IMR-90 (cell line): ENCODE measurements at regions not wholly inside any gene's neighbourhood (a gene's known extent, or its start where the extent isn't known, plus 50 kb on each side); places are given as distances from the start of the nearest gene placed in this dataset.

ENCODE experiments used
- ATAC-seq: fragments of 200-7000 bp; cut with Tn5 transposase; 2 replicates; pipeline ENCODE4 v1.9.1; 2020; ENCODE audit warnings: low read depth, mild to moderate bottlenecking, moderate library complexity
- BruUV-seq: library from RNA; stranded (reverse); fragments of 400-500 nt; replicated peaks from 2 replicates; lab custom pipeline; 2021; lab: Mats Ljungman, UMichigan
- CTCF ChIA-PET: fragments of 300-600 bp; formaldehyde crosslinking; extraction: SDS; loops from one replicate; lab custom pipeline; 2021; ENCODE audit warnings: antibody characterized with exemption; lab: Yijun Ruan, JAX
- POLR2A ChIA-PET: fragments of 300-600 bp; sonication (Branson Sonifier 250); formaldehyde crosslinking; loops from one replicate; lab custom pipeline; 2022; ENCODE audit warnings: antibody characterized with exemption; ENCODE audit not compliant: unreplicated experiment; lab: Charles Lee
- DNase-seq: peaks from one replicate; pipeline ENCODE4 v3.0.0; 2013
- H2AFZ ChIP-seq: replicated peaks from 2 replicates; pipeline ENCODE3; 2013; ENCODE audit warnings: low read length, mild to moderate bottlenecking; ENCODE audit not compliant: poor library complexity
- H2AK5ac ChIP-seq: 2 replicates; pipeline ENCODE4 v1.6.1; 2013; ENCODE audit warnings: low read depth, low read length, inconsistent platforms
- H2AK9ac ChIP-seq: replicated peaks from 2 replicates; pipeline ENCODE3; 2013; ENCODE audit warnings: mild to moderate bottlenecking, low read depth, low read length, moderate library complexity; ENCODE audit not compliant: poor library complexity
- H2BK120ac ChIP-seq: 2 replicates; pipeline ENCODE4 v1.6.1; 2013; ENCODE audit warnings: low read depth, low read length, inconsistent platforms
- H2BK15ac ChIP-seq: 3 replicates; pipeline ENCODE4 v1.6.1; 2013; ENCODE audit warnings: low read depth, low read length, inconsistent platforms
- H2BK20ac ChIP-seq: 2 replicates; pipeline ENCODE4 v1.6.1; 2013; ENCODE audit warnings: low read depth, mild to moderate bottlenecking, inconsistent platforms, low read length, moderate library complexity
- H2BK5ac ChIP-seq: 2 replicates; pipeline ENCODE4 v1.6.1; 2013; ENCODE audit warnings: mild to moderate bottlenecking, low read depth, low read length, inconsistent platforms; ENCODE audit not compliant: poor library complexity, severe bottlenecking
- H3K14ac ChIP-seq: replicated peaks from 2 replicates; pipeline ENCODE4 v1.6.1; 2013; ENCODE audit warnings: low read depth, low read length, inconsistent platforms
- H3K18ac ChIP-seq: 2 replicates; pipeline ENCODE4 v1.6.1; 2013; ENCODE audit warnings: low read depth, low read length, control low read depth
- H3K23ac ChIP-seq: 2 replicates; pipeline ENCODE4 v1.6.1; 2013; ENCODE audit warnings: low read depth, low read length, inconsistent platforms
- H3K27ac ChIP-seq: 2 replicates; pipeline ENCODE4 v1.5.1; 2013; ENCODE audit warnings: mild to moderate bottlenecking, control low read depth, low read length; ENCODE audit not compliant: insufficient read depth
- H3K27me3 ChIP-seq: 2 replicates; pipeline ENCODE4 v1.6.1; 2013; ENCODE audit warnings: low read length; ENCODE audit not compliant: control insufficient read depth, insufficient read depth
- H3K36me3 ChIP-seq: 2 replicates; pipeline ENCODE4 v1.6.1; 2013; ENCODE audit warnings: low read length, mixed read lengths; ENCODE audit not compliant: control insufficient read depth, insufficient read depth
- H3K4ac ChIP-seq: 2 replicates; pipeline ENCODE4 v1.6.1; 2013; ENCODE audit warnings: low read depth, low read length, inconsistent platforms
- H3K4me1 ChIP-seq: 2 replicates; pipeline ENCODE4 v1.6.1; 2013; ENCODE audit warnings: low read length, mixed read lengths; ENCODE audit not compliant: control insufficient read depth, insufficient read depth
- H3K4me2 ChIP-seq: 2 replicates; pipeline ENCODE4 v1.6.1; 2013; ENCODE audit warnings: low read depth, mild to moderate bottlenecking, control low read depth, low read length, moderate library complexity
- H3K4me3 ChIP-seq: 2 replicates; pipeline ENCODE4 v1.5.1; 2013; ENCODE audit warnings: low read depth, mild to moderate bottlenecking, control low read depth, low read length, moderate library complexity; ENCODE audit not compliant: insufficient read depth
- H3K56ac ChIP-seq: 2 replicates; pipeline ENCODE4 v1.6.1; 2013; ENCODE audit warnings: low read length, inconsistent platforms; ENCODE audit not compliant: insufficient read depth; ENCODE audit errors: extremely low read depth
- H3K79me1 ChIP-seq, 2 experiments: 2 replicates each; pipeline ENCODE4 v1.6.1; 2013; ENCODE audit warnings: low read length in 2 of 2, inconsistent platforms in 1 of 2, low read depth in 1 of 2
- H3K9ac ChIP-seq: 2 replicates; pipeline ENCODE4 v1.6.1; 2013; ENCODE audit warnings: low read depth, low read length, control low read depth
- H3K9me1 ChIP-seq: 2 replicates; pipeline ENCODE4 v1.6.1; 2013; ENCODE audit warnings: low read length, inconsistent platforms; ENCODE audit not compliant: insufficient read depth
- H3K9me3 ChIP-seq: 2 replicates; pipeline ENCODE4 v1.6.1; 2013; ENCODE audit warnings: low read length; ENCODE audit not compliant: control insufficient read depth, insufficient read depth
- H4K20me1 ChIP-seq: 2 replicates; pipeline ENCODE4 v1.6.1; 2013; ENCODE audit warnings: low read length, inconsistent platforms; ENCODE audit not compliant: insufficient read depth
- H4K5ac ChIP-seq: 2 replicates; pipeline ENCODE4 v1.6.1; 2013; ENCODE audit warnings: mild to moderate bottlenecking, low read depth, low read length, control low read depth
- H4K8ac ChIP-seq, 2 experiments: 2 replicates each; pipeline ENCODE4 v1.6.1; 2013; ENCODE audit warnings: low read depth in 2 of 2, low read length in 2 of 2, control low read depth in 1 of 2, inconsistent platforms in 1 of 2
- H4K91ac ChIP-seq: 2 replicates; pipeline ENCODE4 v1.6.1; 2013; ENCODE audit warnings: low read depth, low read length, inconsistent platforms; ENCODE audit not compliant: insufficient read depth
- CTCF ChIP-seq: conservative IDR thresholded peaks from 2 replicates; pipeline ENCODE4 v1.5.1; 2012; ENCODE audit warnings: mild to moderate bottlenecking, low read depth, low read length, improper control_type of control experiment
- MAFK ChIP-seq: IDR thresholded peaks from 2 replicates; pipeline ENCODE4 v1.6.1; 2012; ENCODE audit warnings: low read depth, low read length, improper control_type of control experiment
- POLR2A ChIP-seq: IDR thresholded peaks from 2 replicates; pipeline ENCODE4 v1.6.1; 2012; ENCODE audit warnings: mild to moderate bottlenecking, low read depth, low read length
- SMC3 ChIP-seq: fragments of 150-350 bp; IDR thresholded peaks from 2 replicates; pipeline ENCODE4 v1.6.1; 2016; ENCODE audit warnings: low read depth, mild to moderate bottlenecking, antibody characterized with exemption, low read length, moderate library complexity
- WGBS, 2 experiments: methylation state at CpG; one replicate each; pipeline versions ENCODE4 v1.1.5 to v1.1.7; 2013; ENCODE audit warnings: missing lambda C conversion rate in 2 of 2; ENCODE audit not compliant: insufficient read length in 1 of 2; ENCODE audit errors: extremely low coverage in 2 of 2; 5-methylcytosine and 5-hydroxymethylcytosine counted together
- dilution Hi-C: fragments of 300-500 bp; cut with HindIII; formaldehyde crosslinking; loops from one replicate; pipeline ENCODE4 v1.14.3; 2018; ENCODE audit warnings: low sequenced_read_pairs; ENCODE audit not compliant: unreplicated experiment
- in situ Hi-C: fragments of 300-500 bp; cut with MboI; formaldehyde crosslinking; loops from 3 replicates; pipeline ENCODE4 v1.14.3; 2019; ENCODE audit warnings: low sequenced_read_pairs, inconsistent platforms, mixed read lengths
- intact Hi-C: fragments of 100-400 bp; cut with micrococcal nuclease; formaldehyde crosslinking; loops from 2 replicates; pipeline ENCODE4 v1.10.0; 2022

DNA sequence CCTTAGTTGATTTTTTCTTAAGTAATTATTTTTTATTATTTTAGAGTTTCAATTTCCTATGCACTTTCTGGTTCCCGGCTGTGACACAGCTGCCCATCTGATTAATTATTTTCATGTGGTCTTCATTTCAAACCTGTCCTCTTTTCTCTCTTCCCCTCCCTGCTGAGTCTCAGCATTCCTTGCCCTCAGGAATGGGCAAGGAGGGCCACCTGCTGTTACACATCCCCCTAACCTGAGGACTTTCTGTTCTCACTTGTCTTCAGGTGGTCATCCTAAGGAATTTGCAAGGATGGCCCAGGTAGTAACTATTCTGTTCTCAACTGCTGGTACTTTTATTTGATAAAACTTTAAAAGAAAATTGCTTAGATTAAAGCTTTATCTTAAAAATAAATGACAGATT, 545.0 kb downstream of the OTOL1 start:
- Histone ChIP-seq H2BK15ac (no peak overlapping the region), H3K14ac (no peak overlapping the region), H2BK120ac (no peak overlapping the region), H3K4me2 (no peak overlapping the region), H3K27me3 (no peaks in the 10 kb centered on the region), H3K23ac (no peak overlapping the region), H4K91ac (no peak overlapping the region), H3K56ac (no peak overlapping the region), H3K9me3 (no peaks in the 10 kb centered on the region), H4K20me1 (no peaks in the 10 kb centered on the region), H3K36me3 (no peaks in the 10 kb centered on the region), H3K27ac (no peak overlapping the region), H3K18ac (no peak overlapping the region), H2AK5ac (no peak overlapping the region), H3K9ac (no peak overlapping the region), H4K8ac (no peak overlapping the region), H2AFZ (no peak overlapping the region), H3K4me3 (no peak overlapping the region), H3K79me1 (no peaks in the 10 kb centered on the region), H2AK9ac (no peak overlapping the region), H2BK20ac (no peak overlapping the region), H3K9me1 (no peaks in the 10 kb centered on the region), H4K5ac (no peak overlapping the region), H3K4ac (no peak overlapping the region), H2BK5ac (no peak overlapping the region), H3K4me1 (no peaks in the 10 kb centered on the region)
- CTCF ChIA-PET: no interaction called here
- dilution Hi-C loops (no loop called here), intact Hi-C loops (no loop called here), in situ Hi-C loops (no loop called here)
- TF ChIP-seq CTCF (no peak), SMC3 (no peak), POLR2A (no peak), MAFK (no peak)
- no TSS peak for BruUV-seq
- ATAC-seq (no peak), DNase-seq (no peak)
- POLR2A ChIA-PET: no interaction called here
- no CpG with 5 or more reads among the region's 1 CpG for WGBS, 2 experiments
